ENCODE measurements at regions not wholly inside any gene's neighbourhood (a gene's known extent, or its start where the extent isn't known, plus 50 kb on each side); places are given as distances from the start of the nearest gene placed in this dataset.

- intact Hi-C loops (cut with micrococcal nuclease): no loop called here
- CTCF ChIA-PET: no interaction called here
- H3K36me3 Mint-ChIP-seq (ENCODE audit: low read depth): no peaks in the 10 kb centered on the region
- peaks cover 14% of the 10 kb centered on the region for H3K27me3 Mint-ChIP-seq (ENCODE audit: low read depth)
- H3K4me3 Mint-ChIP-seq: no peak overlapping the region
- no peak for DNase-seq
- H3K4me1 Mint-ChIP-seq (ENCODE audit: low read depth): no peaks in the 10 kb centered on the region
- H3K27ac Mint-ChIP-seq: no peak overlapping the region
- no peaks in the 10 kb centered on the region for H3K9me3 Mint-ChIP-seq
These were observed 623.6 kb downstream of the BRD1 start for GRCh38 chr22:49203859-49204598.

GRCh38 chr22:49203091-49203858 lies 624.4 kb downstream of the BRD1 start:
- H3K4me1 Mint-ChIP-seq (ENCODE audit: low read depth): no peaks in the 10 kb centered on the region

GRCh38 chr22:49202226-49202625 lies 625.4 kb downstream of the BRD1 start:
- no peak overlapping the region for H3K27ac Mint-ChIP-seq
- no peak overlapping the region for H3K4me3 Mint-ChIP-seq
- H3K27me3 Mint-ChIP-seq (ENCODE audit: low read depth): peaks cover 14% of the 10 kb centered on the region
- no peaks in the 10 kb centered on the region for H3K4me1 Mint-ChIP-seq (ENCODE audit: low read depth)
- no peaks in the 10 kb centered on the region for H3K9me3 Mint-ChIP-seq
- H3K36me3 Mint-ChIP-seq (ENCODE audit: low read depth): no peaks in the 10 kb centered on the region
- intact Hi-C loops (cut with micrococcal nuclease): no loop called here
- DNase-seq: no peak
- CTCF ChIA-PET: no interaction called here

More at GRCh38 chr22:49203091-49203858, 624.4 kb downstream of the BRD1 start:
- H3K36me3 Mint-ChIP-seq (ENCODE audit: low read depth): no peaks in the 10 kb centered on the region
- H3K4me3 Mint-ChIP-seq: no peak overlapping the region
- H3K9me3 Mint-ChIP-seq: no peaks in the 10 kb centered on the region
- H3K27me3 Mint-ChIP-seq (ENCODE audit: low read depth): peaks cover 14% of the 10 kb centered on the region
- intact Hi-C loops (cut with micrococcal nuclease): no loop called here
- CTCF ChIA-PET: no interaction called here
- no peak for DNase-seq
- H3K27ac Mint-ChIP-seq: no peak overlapping the region

- no peaks in the 10 kb centered on the region for H3K4me1 Mint-ChIP-seq (ENCODE audit: low read depth)
- CTCF ChIA-PET: no interaction called here
- intact Hi-C loops (cut with micrococcal nuclease): no loop called here
- H3K36me3 Mint-ChIP-seq (ENCODE audit: low read depth): no peaks in the 10 kb centered on the region
- no peak overlapping the region for H3K27ac Mint-ChIP-seq
- DNase-seq: no peak
- H3K4me3 Mint-ChIP-seq: no peak overlapping the region
- no peaks in the 10 kb centered on the region for H3K9me3 Mint-ChIP-seq
- peaks cover 14% of the 10 kb centered on the region for H3K27me3 Mint-ChIP-seq (ENCODE audit: low read depth)
These were observed 626.4 kb downstream of the BRD1 start for GRCh38 chr22:49201046-49201970.

- Mint-ChIP-seq H3K4me1 (ENCODE audit: low read depth) (no peaks in the 10 kb centered on the region), H3K27me3 (ENCODE audit: low read depth) (peaks cover 7% of the 10 kb centered on the region), H3K4me3 (no peak overlapping the region), H3K27ac (no peak overlapping the region), H3K9me3 (no peaks in the 10 kb centered on the region), H3K36me3 (ENCODE audit: low read depth) (no peaks in the 10 kb centered on the region)
- CTCF ChIA-PET: interaction anchor here (1.1 kb wide), 1 partner anchor 106 kb away, joined by 3 read pairs; no protein-coding TSS in a partner anchor
- no peak for DNase-seq
- intact Hi-C loops (cut with micrococcal nuclease): no loop called here
These were observed 628.4 kb downstream of the BRD1 start for GRCh38 chr22:49199224-49199623.

GRCh38 chr22:49198705-49199084 lies 629.0 kb downstream of the BRD1 start:
- no peak for DNase-seq
- H3K4me1 Mint-ChIP-seq (ENCODE audit: low read depth): no peaks in the 10 kb centered on the region
- H3K27me3 Mint-ChIP-seq (ENCODE audit: low read depth): peaks cover 7% of the 10 kb centered on the region
- no peaks in the 10 kb centered on the region for H3K36me3 Mint-ChIP-seq (ENCODE audit: low read depth)
- H3K9me3 Mint-ChIP-seq: no peaks in the 10 kb centered on the region
- intact Hi-C loops (cut with micrococcal nuclease): no loop called here
- CTCF ChIA-PET: no interaction called here
- H3K4me3 Mint-ChIP-seq: no peak overlapping the region
- no peak overlapping the region for H3K27ac Mint-ChIP-seq

GRCh38 chr22:49197986-49198704 lies 629.5 kb downstream of the BRD1 start:
- Mint-ChIP-seq H3K36me3 (ENCODE audit: low read depth) (no peaks in the 10 kb centered on the region), H3K4me3 (no peak overlapping the region), H3K27ac (no peak overlapping the region), H3K4me1 (ENCODE audit: low read depth) (no peaks in the 10 kb centered on the region), H3K9me3 (no peaks in the 10 kb centered on the region), H3K27me3 (ENCODE audit: low read depth) (peaks cover 4% of the 10 kb centered on the region)
- CTCF ChIA-PET: no interaction called here
- intact Hi-C loops (cut with micrococcal nuclease): no loop called here
- no peak for DNase-seq

- Mint-ChIP-seq H3K4me1 (ENCODE audit: low read depth) (no peaks in the 10 kb centered on the region), H3K9me3 (no peaks in the 10 kb centered on the region), H3K27me3 (ENCODE audit: low read depth) (peaks cover 4% of the 10 kb centered on the region), H3K36me3 (ENCODE audit: low read depth) (no peaks in the 10 kb centered on the region), H3K27ac (no peak overlapping the region), H3K4me3 (no peak overlapping the region)
- intact Hi-C loops (cut with micrococcal nuclease): no loop called here
- CTCF ChIA-PET: no interaction called here
- no peak for DNase-seq
These were observed 630.2 kb downstream of the BRD1 start for GRCh38 chr22:49197505-49197904.

GRCh38 chr22:49196046-49196511 lies 631.6 kb downstream of the BRD1 start:
- Mint-ChIP-seq H3K4me3 (no peak overlapping the region), H3K36me3 (ENCODE audit: low read depth) (no peaks in the 10 kb centered on the region), H3K4me1 (ENCODE audit: low read depth) (no peaks in the 10 kb centered on the region), H3K9me3 (no peaks in the 10 kb centered on the region), H3K27ac (no peak overlapping the region), H3K27me3 (ENCODE audit: low read depth) (peaks cover 7% of the 10 kb centered on the region)
- DNase-seq: no peak
- intact Hi-C loops (cut with micrococcal nuclease): no loop called here
- CTCF ChIA-PET: no interaction called here

GRCh38 chr22:49195636-49196035 lies 632.0 kb downstream of the BRD1 start:
- Mint-ChIP-seq H3K9me3 (no peaks in the 10 kb centered on the region), H3K27me3 (ENCODE audit: low read depth) (peaks cover 7% of the 10 kb centered on the region), H3K36me3 (ENCODE audit: low read depth) (no peaks in the 10 kb centered on the region), H3K4me1 (ENCODE audit: low read depth) (no peaks in the 10 kb centered on the region), H3K27ac (no peak overlapping the region), H3K4me3 (no peak overlapping the region)
- CTCF ChIA-PET: no interaction called here
- intact Hi-C loops (cut with micrococcal nuclease): no loop called here
- no peak for DNase-seq

GRCh38 chr22:49193901-49194465 lies 633.7 kb downstream of the BRD1 start:
- DNase-seq: no peak
- intact Hi-C loops (cut with micrococcal nuclease): no loop called here
- H3K27ac Mint-ChIP-seq: no peak overlapping the region
- no peaks in the 10 kb centered on the region for H3K9me3 Mint-ChIP-seq
- peaks cover 2% of the 10 kb centered on the region for H3K27me3 Mint-ChIP-seq (ENCODE audit: low read depth)
- no peaks in the 10 kb centered on the region for H3K4me1 Mint-ChIP-seq (ENCODE audit: low read depth)
- no peak overlapping the region for H3K4me3 Mint-ChIP-seq
- no peaks in the 10 kb centered on the region for H3K36me3 Mint-ChIP-seq (ENCODE audit: low read depth)
- CTCF ChIA-PET: no interaction called here

- Mint-ChIP-seq H3K36me3 (ENCODE audit: low read depth) (no peaks in the 10 kb centered on the region), H3K4me1 (ENCODE audit: low read depth) (no peaks in the 10 kb centered on the region), H3K27ac (no peak overlapping the region), H3K27me3 (ENCODE audit: low read depth) (peaks cover 2% of the 10 kb centered on the region), H3K4me3 (no peak overlapping the region), H3K9me3 (no peaks in the 10 kb centered on the region)
- DNase-seq: no peak
- intact Hi-C loops (cut with micrococcal nuclease): no loop called here
- CTCF ChIA-PET: no interaction called here
These were observed 634.3 kb downstream of the BRD1 start for GRCh38 chr22:49193348-49193747.

All from activated naive CD4-positive, alpha-beta T cell treated with anti-CD3 and anti-CD28 coated beads for 36 hours (primary cell).